ENCODE measurements at regions not wholly inside any gene's neighbourhood (a gene's known extent, or its start where the extent isn't known, plus 50 kb on each side); places are given as distances from the start of the nearest gene placed in this dataset.

GRCh38 chr14:87084908-87085307, 908.1 kb downstream of the GALC start:
- Histone ChIP-seq H3K4me2 (ENCODE audit: insufficient read depth, low read length) (no peak overlapping the region), H4K20me1 (ENCODE audit: insufficient read depth, low read length) (no peaks in the 10 kb centered on the region), H3K4me1 (ENCODE audit: insufficient read depth, low read length) (no peaks in the 10 kb centered on the region), H2AFZ (ENCODE audit: low read depth, low read length) (no peak overlapping the region), H3K27me3 (ENCODE audit: insufficient read depth, low read length, poor library complexity) (no peaks in the 10 kb centered on the region), H3K36me3 (ENCODE audit: insufficient read depth, low read length) (no peaks in the 10 kb centered on the region), H3K27ac (ENCODE audit: low read length) (no peak overlapping the region), H3K4me3 (ENCODE audit: low read depth in 1 of 2, low read length in 2 of 2) (no peak overlapping the region), H3K9ac (ENCODE audit: low read depth, low read length) (no peak overlapping the region), H3K9me3 (ENCODE audit: insufficient read depth, low read length, severe bottlenecking) (no peaks in the 10 kb centered on the region), H3K79me2 (ENCODE audit: insufficient read depth, low read length) (no peaks in the 10 kb centered on the region)
- DNase-seq = no peak
- TF ChIP-seq EZH2 (IDR thresholded peaks at IDR 0.05; ENCODE audit: borderline replicate concordance, low read depth, low read length, severe bottlenecking) = no peak
- no peak for TF ChIP-seq CTCF (IDR thresholded peaks at IDR 0.05; ENCODE audit: borderline replicate concordance, extremely low read depth, low read length, poor library complexity, severe bottlenecking)
- ATAC-seq (ENCODE audit: insufficient read depth, low read depth) = no peak

- Histone ChIP-seq H3K9me3 (ENCODE audit: insufficient read depth, low read length, severe bottlenecking) (no peaks in the 10 kb centered on the region), H3K36me3 (ENCODE audit: insufficient read depth, low read length) (no peaks in the 10 kb centered on the region), H3K4me1 (ENCODE audit: insufficient read depth, low read length) (no peaks in the 10 kb centered on the region), H3K79me2 (ENCODE audit: insufficient read depth, low read length) (no peaks in the 10 kb centered on the region), H3K4me2 (ENCODE audit: insufficient read depth, low read length) (no peak overlapping the region), H3K9ac (ENCODE audit: low read depth, low read length) (no peak overlapping the region), H3K4me3 (ENCODE audit: low read depth in 1 of 2, low read length in 2 of 2) (no peak overlapping the region), H3K27ac (ENCODE audit: low read length) (no peak overlapping the region), H4K20me1 (ENCODE audit: insufficient read depth, low read length) (no peaks in the 10 kb centered on the region), H3K27me3 (ENCODE audit: insufficient read depth, low read length, poor library complexity) (no peaks in the 10 kb centered on the region), H2AFZ (ENCODE audit: low read depth, low read length) (no peak overlapping the region)
- no peak for TF ChIP-seq EZH2 (IDR thresholded peaks at IDR 0.05; ENCODE audit: borderline replicate concordance, low read depth, low read length, severe bottlenecking)
- TF ChIP-seq CTCF (IDR thresholded peaks at IDR 0.05; ENCODE audit: borderline replicate concordance, extremely low read depth, low read length, poor library complexity, severe bottlenecking) = no peak
- no peak for ATAC-seq (ENCODE audit: insufficient read depth, low read depth)
- no peak for DNase-seq
Measured at GRCh38 chr14:87082917-87083316, 910.1 kb downstream of the GALC start.

- Histone ChIP-seq H3K4me2 (ENCODE audit: insufficient read depth, low read length) (no peak overlapping the region), H4K20me1 (ENCODE audit: insufficient read depth, low read length) (no peaks in the 10 kb centered on the region), H3K27me3 (ENCODE audit: insufficient read depth, low read length, poor library complexity) (no peaks in the 10 kb centered on the region), H3K36me3 (ENCODE audit: insufficient read depth, low read length) (no peaks in the 10 kb centered on the region), H3K4me1 (ENCODE audit: insufficient read depth, low read length) (no peaks in the 10 kb centered on the region), H3K79me2 (ENCODE audit: insufficient read depth, low read length) (no peaks in the 10 kb centered on the region), H3K9me3 (ENCODE audit: insufficient read depth, low read length, severe bottlenecking) (no peaks in the 10 kb centered on the region), H2AFZ (ENCODE audit: low read depth, low read length) (no peak overlapping the region), H3K9ac (ENCODE audit: low read depth, low read length) (no peak overlapping the region), H3K27ac (ENCODE audit: low read length) (no peak overlapping the region), H3K4me3 (ENCODE audit: low read depth in 1 of 2, low read length in 2 of 2) (no peak overlapping the region)
- ATAC-seq (ENCODE audit: insufficient read depth, low read depth) (no peak), DNase-seq (no peak)
- TF ChIP-seq CTCF (IDR thresholded peaks at IDR 0.05; ENCODE audit: borderline replicate concordance, extremely low read depth, low read length, poor library complexity, severe bottlenecking) (no peak), EZH2 (IDR thresholded peaks at IDR 0.05; ENCODE audit: borderline replicate concordance, low read depth, low read length, severe bottlenecking) (no peak)
Measured at GRCh38 chr14:87081004-87081403, 912.0 kb downstream of the GALC start.

GRCh38 chr14:87080146-87080545, 912.8 kb downstream of the GALC start:
- Histone ChIP-seq H2AFZ (ENCODE audit: low read depth, low read length) (no peak overlapping the region), H3K27me3 (ENCODE audit: insufficient read depth, low read length, poor library complexity) (no peaks in the 10 kb centered on the region), H3K4me1 (ENCODE audit: insufficient read depth, low read length) (no peaks in the 10 kb centered on the region), H3K79me2 (ENCODE audit: insufficient read depth, low read length) (no peaks in the 10 kb centered on the region), H3K27ac (ENCODE audit: low read length) (no peak overlapping the region), H3K36me3 (ENCODE audit: insufficient read depth, low read length) (no peaks in the 10 kb centered on the region), H3K9me3 (ENCODE audit: insufficient read depth, low read length, severe bottlenecking) (no peaks in the 10 kb centered on the region), H3K4me3 (ENCODE audit: low read depth in 1 of 2, low read length in 2 of 2) (no peak overlapping the region), H3K9ac (ENCODE audit: low read depth, low read length) (no peak overlapping the region), H4K20me1 (ENCODE audit: insufficient read depth, low read length) (no peaks in the 10 kb centered on the region), H3K4me2 (ENCODE audit: insufficient read depth, low read length) (no peak overlapping the region)
- no peak for DNase-seq
- ATAC-seq (ENCODE audit: insufficient read depth, low read depth) = no peak
- TF ChIP-seq CTCF (IDR thresholded peaks at IDR 0.05; ENCODE audit: borderline replicate concordance, extremely low read depth, low read length, poor library complexity, severe bottlenecking) = no peak
- no peak for TF ChIP-seq EZH2 (IDR thresholded peaks at IDR 0.05; ENCODE audit: borderline replicate concordance, low read depth, low read length, severe bottlenecking)
